HG03095 (cell line): ENCODE measurements at regions not wholly inside any gene's neighbourhood (a gene's known extent, or its start where the extent isn't known, plus 50 kb on each side); places are given as distances from the start of the nearest gene placed in this dataset.

Experiments
- ATAC-seq: cut with Tn5 transposase; IDR thresholded peaks from one replicate; pipeline ENCODE4 v1.9.1; 2021; ENCODE audit warnings: moderate library complexity; ENCODE audit not compliant: unreplicated experiment

GRCh38 chr5:98031496-98031895 lies 742.0 kb upstream of the RGMB start:
- no peak for ATAC-seq

GRCh38 chr5:98031926-98032325 lies 741.5 kb upstream of the RGMB start:
- ATAC-seq = no peak

GRCh38 chr5:98041661-98042060 lies 731.8 kb upstream of the RGMB start:
- no peak for ATAC-seq

GRCh38 chr5:98042521-98042920 lies 730.9 kb upstream of the RGMB start:
- no peak for ATAC-seq

- ATAC-seq = no peak
Observed at GRCh38 chr5:98042961-98043360, 730.5 kb upstream of the RGMB start.

- no peak for ATAC-seq
Observed at GRCh38 chr5:98050583-98050982, 722.9 kb upstream of the RGMB start.

- ATAC-seq = no peak
Observed at GRCh38 chr5:98053170-98053569, 720.3 kb upstream of the RGMB start.

- ATAC-seq = no peak
Observed at GRCh38 chr5:98060148-98060547, 713.3 kb upstream of the RGMB start.

- ATAC-seq = no peak
Observed at GRCh38 chr5:98064118-98064685, 709.3 kb upstream of the RGMB start.

- ATAC-seq = no peak
Observed at GRCh38 chr5:98065261-98065909, 708.1 kb upstream of the RGMB start.

GRCh38 chr5:98066910-98067309 lies 706.6 kb upstream of the RGMB start:
- ATAC-seq = no peak

GRCh38 chr5:98069876-98070512 lies 703.5 kb upstream of the RGMB start:
- no peak for ATAC-seq

GRCh38 chr5:98072921-98073320 lies 700.5 kb upstream of the RGMB start:
- no peak for ATAC-seq

- no peak for ATAC-seq
Observed at GRCh38 chr5:98076501-98076900, 697.0 kb upstream of the RGMB start.

- ATAC-seq = no peak
Observed at GRCh38 chr5:98085593-98085992, 687.9 kb upstream of the RGMB start.

- no peak for ATAC-seq
Observed at GRCh38 chr5:98095072-98095471, 678.4 kb upstream of the RGMB start.

- no peak for ATAC-seq
Observed at GRCh38 chr5:98096155-98096554, 677.3 kb upstream of the RGMB start.

GRCh38 chr5:98099448-98100105 lies 673.9 kb upstream of the RGMB start:
- no peak for ATAC-seq

GRCh38 chr5:98101131-98101530 lies 672.3 kb upstream of the RGMB start:
- ATAC-seq = no peak

- no peak for ATAC-seq
Observed at GRCh38 chr5:98102936-98103335, 670.5 kb upstream of the RGMB start.

- no peak for ATAC-seq
Observed at GRCh38 chr5:98103807-98104206, 669.7 kb upstream of the RGMB start.
